ENCODE measurements at regions not wholly inside any gene's neighbourhood (a gene's known extent, or its start where the extent isn't known, plus 50 kb on each side); places are given as distances from the start of the nearest gene placed in this dataset.

- in situ Hi-C loops (cut with MboI; ENCODE audit: low sequenced_read_pairs), result no loop called here
These were observed 82.3 kb upstream of the PHACTR2 start for GRCh38 chr6:143595251-143596036.

GRCh38 chr6:143594647-143595046 lies 83.1 kb upstream of the PHACTR2 start:
- in situ Hi-C loops (cut with MboI; ENCODE audit: low sequenced_read_pairs), result no loop called here

- in situ Hi-C loops (cut with MboI; ENCODE audit: low sequenced_read_pairs), result no loop called here
These were observed 80.8 kb upstream of the FUCA2 start for GRCh38 chr6:143592335-143592734.

- in situ Hi-C loops (cut with MboI; ENCODE audit: low sequenced_read_pairs), result no loop called here
These were observed 79.9 kb upstream of the FUCA2 start for GRCh38 chr6:143591441-143591840.

- in situ Hi-C loops (cut with MboI; ENCODE audit: low sequenced_read_pairs), result no loop called here
These were observed 77.6 kb upstream of the FUCA2 start for GRCh38 chr6:143589162-143589561.

- in situ Hi-C loops (cut with MboI; ENCODE audit: low sequenced_read_pairs), result no loop called here
These were observed 75.0 kb upstream of the FUCA2 start for GRCh38 chr6:143586557-143586956.

GRCh38 chr6:143585716-143586115 lies 74.2 kb upstream of the FUCA2 start:
- in situ Hi-C loops (cut with MboI; ENCODE audit: low sequenced_read_pairs), result no loop called here

- in situ Hi-C loops (cut with MboI; ENCODE audit: low sequenced_read_pairs), result no loop called here
These were observed 73.7 kb upstream of the FUCA2 start for GRCh38 chr6:143585241-143585640.

- in situ Hi-C loops (cut with MboI; ENCODE audit: low sequenced_read_pairs), result no loop called here
These were observed 72.2 kb upstream of the FUCA2 start for GRCh38 chr6:143583542-143584327.

GRCh38 chr6:143581835-143582480 lies 70.4 kb upstream of the FUCA2 start:
- in situ Hi-C loops (cut with MboI; ENCODE audit: low sequenced_read_pairs), result no loop called here

GRCh38 chr6:143579703-143580102 lies 68.2 kb upstream of the FUCA2 start:
- in situ Hi-C loops (cut with MboI; ENCODE audit: low sequenced_read_pairs), result loop anchor here (10.0 kb wide), 1 partner anchor 435 kb away; no protein-coding TSS in a partner anchor

- in situ Hi-C loops (cut with MboI; ENCODE audit: low sequenced_read_pairs), result loop anchor here (10.0 kb wide), 1 partner anchor 437 kb away; no protein-coding TSS in a partner anchor
These were observed 66.5 kb upstream of the FUCA2 start for GRCh38 chr6:143578054-143578453.

GRCh38 chr6:143575901-143576426 lies 64.4 kb upstream of the FUCA2 start:
- in situ Hi-C loops (cut with MboI; ENCODE audit: low sequenced_read_pairs), result loop anchor here (10.0 kb wide), 1 partner anchor 439 kb away; no protein-coding TSS in a partner anchor

GRCh38 chr6:143575440-143575839 lies 63.9 kb upstream of the FUCA2 start:
- in situ Hi-C loops (cut with MboI; ENCODE audit: low sequenced_read_pairs), result loop anchor here (10.0 kb wide), 1 partner anchor 439 kb away; no protein-coding TSS in a partner anchor

GRCh38 chr6:143570147-143570853 lies 58.8 kb upstream of the FUCA2 start:
- in situ Hi-C loops (cut with MboI; ENCODE audit: low sequenced_read_pairs), result loop anchor here (10.0 kb wide), 1 partner anchor 445 kb away; no protein-coding TSS in a partner anchor

- in situ Hi-C loops (cut with MboI; ENCODE audit: low sequenced_read_pairs), result no loop called here
These were observed 57.5 kb upstream of the FUCA2 start for GRCh38 chr6:143569040-143569439.

- in situ Hi-C loops (cut with MboI; ENCODE audit: low sequenced_read_pairs), result no loop called here
These were observed 53.0 kb upstream of the FUCA2 start for GRCh38 chr6:143564484-143565017.

GRCh38 chr6:143562143-143562542 lies 50.6 kb upstream of the FUCA2 start:
- in situ Hi-C loops (cut with MboI; ENCODE audit: low sequenced_read_pairs), result no loop called here

Measured in HL-60/S4 treated with phorbol 12-myristate 13-acetate at 8.2 ng/mL for 4 days and 3 days (cell line).